ENCODE measurements at regions not wholly inside any gene's neighbourhood (a gene's known extent, or its start where the extent isn't known, plus 50 kb on each side); places are given as distances from the start of the nearest gene placed in this dataset.

DNA sequence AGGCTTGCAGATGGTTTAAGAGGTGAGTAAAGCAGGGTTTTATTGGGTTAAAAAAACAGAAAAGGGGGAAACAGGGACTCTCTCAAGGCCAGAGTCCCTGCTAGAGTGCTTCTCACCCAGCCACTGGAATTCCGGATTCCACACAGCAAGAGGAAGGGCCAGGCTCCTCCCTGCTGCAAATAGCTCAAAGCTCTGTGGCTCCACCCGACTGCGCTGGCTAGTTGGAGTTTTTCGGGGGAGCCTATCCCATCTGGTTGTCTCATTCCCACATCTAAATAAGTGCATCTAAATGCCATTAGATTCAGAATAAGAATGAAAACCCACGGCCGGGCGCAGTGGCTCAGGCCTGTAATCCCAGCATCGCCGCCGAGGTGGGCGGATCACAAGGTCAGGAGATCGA is 791.5 kb downstream of the SLC16A7 start:
- in situ Hi-C loops (cut with MboI; ENCODE audit: low pct_unique_long_range_greater_than_20kb, low sequenced_read_pairs): no loop called here
- DNase-seq: no peak

- no peak for DNase-seq
- in situ Hi-C loops (cut with MboI; ENCODE audit: low pct_unique_long_range_greater_than_20kb, low sequenced_read_pairs): no loop called here
These were observed 795.2 kb downstream of the SLC16A7 start for GRCh38 chr12:60391051-60391450.

- in situ Hi-C loops (cut with MboI; ENCODE audit: low pct_unique_long_range_greater_than_20kb, low sequenced_read_pairs): no loop called here
These were observed 796.0 kb downstream of the SLC16A7 start for GRCh38 chr12:60391791-60392190.

GRCh38 chr12:60393093-60393492 is 797.3 kb downstream of the SLC16A7 start:
- DNase-seq: no peak
- in situ Hi-C loops (cut with MboI; ENCODE audit: low pct_unique_long_range_greater_than_20kb, low sequenced_read_pairs): no loop called here

More at GRCh38 chr12:60391791-60392190, 796.0 kb downstream of the SLC16A7 start:
- DNase-seq: no peak

DNA sequence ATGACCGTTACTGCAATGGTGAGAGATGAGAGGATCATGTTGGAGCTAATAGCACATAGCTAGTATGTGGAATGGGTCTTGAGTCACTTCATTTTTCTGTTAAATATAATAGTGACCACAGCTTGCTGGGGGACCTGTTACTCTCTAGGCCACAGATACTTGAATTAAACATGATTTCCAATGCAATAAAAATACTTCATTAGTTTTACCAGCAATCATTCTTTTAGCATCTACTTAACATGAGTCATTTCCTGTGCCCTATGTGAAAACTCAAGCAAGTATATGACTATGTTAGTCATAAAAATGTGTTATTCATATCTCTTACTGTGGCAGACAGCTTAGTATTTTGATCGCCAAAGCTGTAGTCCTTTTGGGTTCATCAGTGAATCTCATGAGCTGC is 798.8 kb downstream of the SLC16A7 start:
- in situ Hi-C loops (cut with MboI; ENCODE audit: low pct_unique_long_range_greater_than_20kb, low sequenced_read_pairs): no loop called here

GRCh38 chr12:60398547-60398946 is 802.7 kb downstream of the SLC16A7 start:
- in situ Hi-C loops (cut with MboI; ENCODE audit: low pct_unique_long_range_greater_than_20kb, low sequenced_read_pairs): no loop called here

More for the DNA sequence above, 798.8 kb downstream of the SLC16A7 start:
- DNase-seq: no peak

DNA sequence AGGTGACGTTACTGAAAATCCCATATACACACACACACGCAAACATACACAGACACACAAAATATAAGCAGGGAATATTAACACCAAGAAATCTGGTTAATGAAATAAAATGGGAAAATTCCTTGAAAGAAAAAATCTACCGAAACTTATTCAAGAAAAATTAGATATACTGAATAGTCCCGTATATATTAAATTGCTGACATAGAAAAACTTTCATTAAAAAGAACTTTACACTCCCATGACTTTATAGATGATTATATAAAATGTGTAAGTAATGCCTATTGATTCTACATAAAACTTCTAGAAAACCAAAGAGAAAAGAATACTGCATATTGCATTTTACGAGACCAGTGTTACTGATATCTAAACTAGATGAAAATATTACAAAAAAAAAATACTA is 803.2 kb downstream of the SLC16A7 start:
- in situ Hi-C loops (cut with MboI; ENCODE audit: low pct_unique_long_range_greater_than_20kb, low sequenced_read_pairs): no loop called here
- no peak for DNase-seq

More at GRCh38 chr12:60398547-60398946, 802.7 kb downstream of the SLC16A7 start:
- DNase-seq: no peak

- in situ Hi-C loops (cut with MboI; ENCODE audit: low pct_unique_long_range_greater_than_20kb, low sequenced_read_pairs): no loop called here
- no peak for DNase-seq
These were observed 807.2 kb downstream of the SLC16A7 start for GRCh38 chr12:60402996-60403395.

DNA sequence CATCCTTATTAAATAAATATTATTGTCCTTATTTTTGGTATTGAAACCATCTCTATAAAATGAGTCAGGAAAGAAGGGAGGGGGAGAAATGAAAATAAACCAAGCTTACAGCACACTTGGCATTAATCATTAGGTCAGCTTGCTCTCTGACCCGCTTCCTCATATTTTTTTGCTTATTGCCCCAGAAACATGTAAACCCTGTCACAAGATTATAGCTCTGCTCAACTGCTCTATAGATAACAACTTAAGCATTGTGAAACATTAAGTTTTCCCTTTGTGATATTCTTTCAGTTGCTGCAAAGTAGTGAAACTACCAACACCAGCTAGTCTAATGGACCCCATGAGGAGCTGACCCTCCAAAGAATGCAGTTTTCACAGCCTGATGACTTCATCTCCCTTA is 819.5 kb downstream of the SLC16A7 start:
- in situ Hi-C loops (cut with MboI; ENCODE audit: low pct_unique_long_range_greater_than_20kb, low sequenced_read_pairs): no loop called here
- DNase-seq: no peak

GRCh38 chr12:60419986-60420385 is 824.2 kb downstream of the SLC16A7 start:
- DNase-seq: no peak
- in situ Hi-C loops (cut with MboI; ENCODE audit: low pct_unique_long_range_greater_than_20kb, low sequenced_read_pairs): no loop called here

DNA sequence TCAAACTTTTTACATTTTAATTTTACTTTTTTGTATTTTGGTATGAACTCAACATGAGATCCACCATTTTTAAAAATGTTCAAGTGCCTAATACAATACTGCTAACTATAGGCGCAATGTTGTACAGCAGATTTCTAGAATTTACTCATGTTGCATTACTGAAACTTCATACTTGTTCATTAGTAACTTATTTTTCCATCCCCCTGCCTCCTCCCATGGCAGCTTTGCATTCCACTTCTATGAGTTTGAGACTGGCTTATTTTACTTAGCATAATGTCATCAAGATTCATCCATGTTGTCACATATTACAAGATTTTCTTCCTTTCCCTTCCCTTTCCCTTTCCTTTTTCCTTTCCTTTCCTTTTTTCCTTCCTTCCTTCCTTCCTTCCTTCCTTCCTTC is 825.9 kb downstream of the SLC16A7 start:
- in situ Hi-C loops (cut with MboI; ENCODE audit: low pct_unique_long_range_greater_than_20kb, low sequenced_read_pairs): no loop called here
- DNase-seq: no peak

GRCh38 chr12:60437297-60437696 is 841.5 kb downstream of the SLC16A7 start:
- in situ Hi-C loops (cut with MboI; ENCODE audit: low pct_unique_long_range_greater_than_20kb, low sequenced_read_pairs): no loop called here
- DNase-seq: no peak

DNA sequence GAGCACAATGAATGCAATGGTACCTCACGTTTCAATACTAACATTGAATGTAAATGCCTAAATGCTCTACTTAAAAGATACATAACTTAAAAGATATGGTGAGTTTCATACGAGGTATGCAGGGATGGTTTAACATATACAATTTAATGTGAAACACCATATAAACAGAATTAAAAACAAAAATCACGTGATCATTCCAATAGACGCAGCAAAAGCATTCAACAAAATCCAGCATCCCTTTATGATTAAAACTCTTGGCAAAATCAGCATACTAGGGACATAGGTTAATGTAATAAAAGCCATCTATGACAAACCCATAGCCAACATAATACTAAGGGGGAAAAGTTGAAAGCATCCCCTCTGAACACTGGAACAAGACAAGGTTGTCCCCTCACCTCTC is 845.7 kb downstream of the SLC16A7 start:
- DNase-seq: no peak
- in situ Hi-C loops (cut with MboI; ENCODE audit: low pct_unique_long_range_greater_than_20kb, low sequenced_read_pairs): no loop called here

DNA sequence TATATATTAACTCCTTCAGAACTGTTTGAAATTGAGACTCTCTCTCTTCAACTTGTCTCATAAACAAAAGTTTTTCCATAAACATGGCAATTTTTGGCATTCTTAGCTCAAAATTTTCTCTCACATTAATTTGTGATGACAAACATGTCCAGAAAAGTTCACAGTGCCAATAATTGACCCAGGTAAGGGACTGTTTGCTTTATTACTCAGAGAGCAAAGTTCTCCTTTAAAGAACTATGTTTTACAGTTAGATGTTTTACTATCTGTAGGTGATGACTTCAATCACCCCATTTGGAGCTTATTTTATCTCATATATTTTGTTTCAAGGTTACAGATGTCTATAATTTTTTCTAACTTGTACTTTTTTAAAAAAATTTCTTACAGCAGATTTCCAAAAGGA is 855.6 kb downstream of the SLC16A7 start:
- no peak for DNase-seq
- in situ Hi-C loops (cut with MboI; ENCODE audit: low pct_unique_long_range_greater_than_20kb, low sequenced_read_pairs): no loop called here

DNA sequence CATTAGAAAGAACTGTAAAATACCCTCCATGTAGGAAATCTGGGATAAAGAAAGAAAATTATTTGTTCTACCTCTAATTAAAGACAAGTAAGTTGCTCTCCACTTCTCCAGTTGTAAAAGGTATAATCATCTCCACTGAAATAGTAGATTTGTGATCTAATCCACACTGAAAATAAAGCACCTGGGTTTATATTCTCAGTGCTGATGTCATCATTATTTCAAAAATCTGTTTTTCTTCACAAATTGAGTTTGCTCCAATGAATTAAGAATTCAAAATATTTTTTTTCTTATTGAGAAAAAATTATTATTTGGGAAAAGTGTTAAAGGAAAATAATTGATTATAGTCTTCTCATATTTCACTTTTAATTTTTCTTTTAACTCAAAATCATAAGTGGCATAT is 869.2 kb downstream of the SLC16A7 start:
- in situ Hi-C loops (cut with MboI; ENCODE audit: low pct_unique_long_range_greater_than_20kb, low sequenced_read_pairs): no loop called here
- no peak for DNase-seq

- no peak for DNase-seq
- in situ Hi-C loops (cut with MboI; ENCODE audit: low pct_unique_long_range_greater_than_20kb, low sequenced_read_pairs): no loop called here
These were observed 872.7 kb downstream of the SLC16A7 start for GRCh38 chr12:60468546-60468945.

- no peak for DNase-seq
- in situ Hi-C loops (cut with MboI; ENCODE audit: low pct_unique_long_range_greater_than_20kb, low sequenced_read_pairs): no loop called here
These were observed 880.0 kb downstream of the SLC16A7 start for GRCh38 chr12:60475825-60476224.

- in situ Hi-C loops (cut with MboI; ENCODE audit: low pct_unique_long_range_greater_than_20kb, low sequenced_read_pairs): no loop called here
These were observed 891.5 kb downstream of the SLC16A7 start for GRCh38 chr12:60487284-60487683.

DNA sequence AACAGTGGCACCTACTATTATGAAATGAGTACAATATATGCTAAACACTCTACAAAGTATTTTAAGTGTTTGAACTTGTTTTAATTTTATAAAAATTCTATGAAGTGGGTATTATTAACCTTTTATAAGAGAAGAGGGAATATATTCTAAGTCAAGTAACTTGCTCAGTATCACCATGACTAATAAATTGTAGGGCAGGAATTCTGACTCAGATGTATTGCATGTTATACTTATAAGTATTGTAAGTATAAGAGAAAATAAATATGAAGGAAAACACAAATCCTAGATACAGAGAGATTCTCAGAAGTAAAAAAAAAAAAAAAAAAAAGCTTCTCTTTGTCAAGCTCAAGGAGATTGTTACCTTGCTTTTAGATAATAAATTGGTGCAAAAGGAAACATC is 893.2 kb downstream of the SLC16A7 start:
- in situ Hi-C loops (cut with MboI; ENCODE audit: low pct_unique_long_range_greater_than_20kb, low sequenced_read_pairs): no loop called here

More at GRCh38 chr12:60487284-60487683, 891.5 kb downstream of the SLC16A7 start:
- no peak for DNase-seq

DNA sequence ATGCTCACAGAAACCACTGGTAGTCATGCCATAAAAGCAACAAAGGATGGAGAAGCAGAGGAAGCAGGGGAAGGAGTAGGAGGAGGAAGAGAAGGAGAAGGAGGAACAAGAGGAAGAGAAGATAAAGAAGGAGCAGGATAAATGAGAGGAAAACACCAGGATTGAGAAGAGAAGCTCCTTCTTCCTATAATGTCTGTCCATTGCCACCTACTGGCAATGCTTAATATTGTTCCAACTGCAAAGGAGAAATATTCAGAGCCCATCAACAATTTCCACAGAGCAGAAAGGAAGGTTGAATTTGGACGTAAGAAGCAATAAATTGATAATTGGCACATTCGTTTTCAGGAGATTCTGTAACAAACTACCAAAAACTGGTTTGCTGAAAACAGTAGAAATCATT is 898.4 kb downstream of the SLC16A7 start:
- in situ Hi-C loops (cut with MboI; ENCODE audit: low pct_unique_long_range_greater_than_20kb, low sequenced_read_pairs): no loop called here
- peak; percentile 43 for DNase-seq

More for the DNA sequence above, 893.2 kb downstream of the SLC16A7 start:
- DNase-seq: no peak

GRCh38 chr12:60498656-60499055 is 902.8 kb downstream of the SLC16A7 start:
- no peak for DNase-seq
- in situ Hi-C loops (cut with MboI; ENCODE audit: low pct_unique_long_range_greater_than_20kb, low sequenced_read_pairs): no loop called here
